Right lobe of liver (tissue), 4 donors: ENCODE measurements at regions not wholly inside any gene's neighbourhood (a gene's known extent, or its start where the extent isn't known, plus 50 kb on each side); places are given as distances from the start of the nearest gene placed in this dataset.

Source experiments
- CTCF ChIP-seq, 4 donors: fragments of 200-600 bp in 3 of 4; fragments of 450-650 bp in 1 of 4; IDR thresholded peaks; one replicate each; pipeline versions ENCODE4 v1.5.1 to v1.8.0; 2016 to 2022; ENCODE audit warnings: antibody characterized with exemption in 4 of 4, mild to moderate bottlenecking in 2 of 4
- POLR2A ChIP-seq: fragments of 450-650 bp; IDR thresholded peaks from one replicate; pipeline ENCODE4 v1.6.1; 2017; ENCODE audit warnings: antibody characterized with exemption, mild to moderate bottlenecking
- donor health status: DM: no; HTN: no; CAD: no.
- donor health status: DM: no; HTN: no; CAD: no.
- donor health status: DM: no; HTN: yes; CAD: no.

- TF ChIP-seq CTCF (IDR thresholded peaks at IDR 0.05) (no peak), POLR2A (no peak)
Observed at GRCh38 chr22:44372611-44373010, 59.9 kb upstream of the SHISAL1 start.
